Umbilical cord (tissue), 1 donor: ENCODE measurements at regions not wholly inside any gene's neighbourhood (a gene's known extent, or its start where the extent isn't known, plus 50 kb on each side); places are given as distances from the start of the nearest gene placed in this dataset.
"Not testable (repeated sequence)": the region's sequence is repeated elsewhere in the genome, so short reads cannot be mapped to it uniquely, and the experiment has no call there.

Experiments used
- DNase-seq: peaks from one replicate; pipeline ENCODE4 v3.0.0-alpha.2; 2015; ENCODE audit warnings: low spot score

DNA sequence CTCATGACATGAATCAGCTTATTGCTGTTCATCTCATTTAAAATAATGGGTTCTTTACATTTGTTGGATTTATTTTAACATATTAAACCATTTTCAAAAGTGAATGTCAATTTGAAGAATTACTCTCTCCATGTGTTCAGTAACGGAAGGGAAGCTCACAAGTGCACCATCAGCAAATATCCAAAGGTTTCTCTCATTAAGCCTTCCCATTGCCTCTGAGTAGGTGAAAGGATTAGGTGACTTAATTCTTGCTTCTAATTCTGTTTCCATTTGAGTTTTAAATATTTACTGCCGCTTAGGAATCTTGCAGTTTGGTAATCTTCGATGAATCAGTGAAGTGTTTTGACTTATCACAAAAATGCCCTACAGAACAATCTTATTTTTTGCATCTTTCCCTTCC lies 145.1 kb upstream of the NYAP2 start:
- no peak for DNase-seq

DNA sequence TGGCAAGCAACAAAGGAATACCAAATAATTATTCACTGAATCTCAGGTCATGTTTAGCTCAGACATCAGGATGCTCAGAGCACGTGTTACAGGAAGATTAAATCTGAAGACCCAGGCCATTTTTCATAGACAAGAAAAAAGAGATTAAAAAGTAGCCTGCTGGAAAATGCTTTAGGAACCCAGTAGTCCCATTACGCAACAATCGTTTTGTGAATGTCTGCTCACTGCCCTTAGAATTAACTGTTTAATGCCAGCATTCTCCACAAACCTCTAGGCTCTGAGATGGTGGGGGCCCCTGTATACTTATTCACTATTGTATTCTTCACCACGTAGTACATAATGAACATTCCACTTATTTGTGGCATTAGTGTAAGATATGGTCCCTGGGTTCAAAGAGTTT lies 154.6 kb upstream of the NYAP2 start:
- DNase-seq, result no peak

DNA sequence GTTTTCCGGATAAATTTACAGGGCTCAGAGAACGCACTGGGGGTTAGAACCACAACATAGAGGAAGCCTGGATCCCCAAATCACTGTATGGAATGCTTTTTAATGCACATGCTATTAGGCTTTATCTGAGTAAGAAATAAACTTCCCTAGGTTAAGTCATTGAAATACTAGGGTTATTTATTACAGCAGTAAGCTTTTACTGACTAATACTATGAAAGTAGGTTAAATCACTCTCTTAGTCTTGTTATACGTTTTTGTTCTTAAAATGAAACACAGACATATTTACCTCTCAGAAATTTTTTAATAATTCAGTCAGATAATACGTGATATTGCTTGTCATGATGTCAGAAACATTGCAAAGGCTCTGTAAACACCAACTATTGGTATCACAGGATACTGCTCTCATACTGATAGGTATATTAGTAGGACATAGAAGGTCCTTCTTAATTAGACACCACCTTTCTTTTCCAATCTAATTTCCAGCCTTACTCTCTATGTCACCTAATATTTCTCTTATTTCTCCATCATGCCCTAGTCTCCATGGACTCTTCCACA lies 162.7 kb upstream of the NYAP2 start:
- DNase-seq, result no peak

DNA sequence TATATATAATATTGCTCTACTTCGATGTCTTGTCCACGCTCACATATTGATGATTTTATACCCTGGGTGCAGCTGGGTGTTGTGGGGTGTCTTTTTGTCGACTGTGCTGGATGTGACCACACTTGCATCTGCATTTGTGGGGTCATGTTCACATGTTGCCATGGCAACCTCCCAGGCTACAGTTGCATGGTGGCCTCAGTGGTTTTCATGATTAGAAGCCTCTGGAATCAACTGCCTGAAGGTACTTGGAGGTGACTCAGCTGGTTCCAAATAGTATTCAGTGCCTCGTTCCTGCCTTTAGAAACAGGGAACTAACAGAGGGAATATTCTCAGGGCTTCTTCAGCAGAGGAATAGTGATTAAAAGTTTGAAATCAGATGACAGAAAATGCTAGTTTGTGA lies 166.3 kb upstream of the NYAP2 start:
- no peak for DNase-seq

DNA sequence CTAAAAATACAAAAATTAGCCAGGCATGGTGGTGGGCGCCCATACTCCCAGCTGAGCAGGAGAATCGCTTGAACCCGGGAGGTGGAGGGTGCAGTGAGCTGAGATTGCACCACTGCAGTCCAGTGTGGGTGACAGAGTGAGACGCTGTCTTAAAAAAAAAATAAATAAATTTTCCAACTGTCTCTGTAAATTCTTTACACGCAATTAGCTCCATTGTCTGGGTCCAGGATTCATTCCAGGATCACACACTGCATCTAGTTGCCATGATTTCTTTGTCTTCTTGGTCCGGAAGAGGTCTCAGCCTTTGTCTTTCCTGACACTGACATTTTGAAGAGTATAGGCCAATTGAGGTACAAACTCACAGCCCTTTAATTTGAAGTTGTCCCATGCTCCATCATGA lies 167.6 kb upstream of the NYAP2 start:
- no peak for DNase-seq

DNA sequence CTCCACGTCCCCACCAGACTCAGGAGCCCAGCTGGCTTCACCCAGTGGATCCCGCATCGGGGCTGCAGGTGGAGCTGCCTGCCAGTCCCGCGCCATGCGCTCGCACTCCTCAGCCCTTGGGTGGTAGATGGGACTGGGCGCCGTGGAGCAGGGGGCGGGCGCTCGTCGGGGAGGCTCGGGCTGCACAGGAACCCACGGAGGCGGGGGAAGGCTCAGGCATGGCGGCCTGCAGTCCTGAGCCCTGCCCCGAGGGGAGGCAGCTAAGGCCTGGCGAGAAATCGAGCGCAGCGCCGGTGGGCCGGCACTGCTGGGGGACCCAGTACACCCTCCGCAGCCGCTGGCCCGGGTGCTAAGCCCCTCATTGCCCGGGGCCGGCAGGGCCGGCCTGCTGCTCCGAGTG lies 170.2 kb upstream of the NYAP2 start:
- not testable (repeated sequence) for DNase-seq

DNA sequence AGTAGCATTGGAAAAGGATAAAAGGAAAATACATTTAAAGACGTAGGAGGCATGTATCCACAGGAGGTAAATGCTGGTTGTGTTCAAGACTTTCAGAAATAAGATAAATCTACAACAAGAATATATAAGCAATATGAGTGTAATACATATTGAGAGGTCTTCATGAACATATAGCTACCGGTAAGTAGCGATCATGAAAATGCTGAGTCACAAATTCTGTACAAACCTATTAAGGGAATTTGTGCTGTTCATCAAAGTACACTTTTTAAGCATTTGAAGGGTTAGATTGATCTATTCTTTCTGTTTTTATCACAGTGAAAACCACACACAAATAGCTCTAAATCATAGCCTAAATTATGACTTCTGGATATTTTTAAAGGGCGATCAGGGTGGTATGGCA lies 173.1 kb upstream of the NYAP2 start:
- no peak for DNase-seq

DNA sequence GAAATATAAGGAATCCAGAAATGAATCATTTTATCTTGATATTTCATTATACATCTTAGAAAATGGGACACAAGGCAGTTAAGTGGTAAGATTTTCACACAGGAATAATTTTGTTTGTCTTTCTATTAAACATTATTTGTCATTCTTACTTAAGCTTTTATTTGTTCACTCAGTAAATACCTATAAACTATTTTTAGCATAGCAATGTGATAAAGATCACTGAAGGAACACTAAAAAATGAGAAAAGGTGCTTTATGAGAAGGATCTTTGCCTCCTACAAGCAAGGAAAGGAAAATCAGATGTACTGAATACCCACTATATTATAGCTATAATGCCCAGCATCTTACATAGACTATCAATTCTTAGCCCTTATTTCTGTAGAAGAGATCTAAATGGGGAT lies 176.2 kb upstream of the NYAP2 start:
- DNase-seq, result no peak

DNA sequence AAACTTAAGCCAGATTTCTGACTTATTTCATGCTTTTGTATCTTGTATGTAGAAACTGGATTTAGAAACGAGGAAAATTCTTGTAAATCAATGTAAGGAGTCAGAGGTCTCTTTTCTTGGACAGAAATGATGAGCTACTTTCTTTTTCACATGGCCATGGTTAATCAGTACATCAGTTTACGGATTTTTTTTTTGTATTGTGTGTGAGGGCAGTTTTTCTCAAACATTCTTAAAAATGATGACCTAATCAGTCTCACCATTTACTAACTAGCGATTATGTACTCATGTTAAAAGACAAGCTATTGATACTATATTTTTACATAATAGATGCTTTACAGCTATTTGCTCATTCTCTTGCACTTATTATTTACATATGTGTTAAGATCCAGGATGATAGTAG lies 165.2 kb upstream of the DOCK10 start:
- no peak for DNase-seq

DNA sequence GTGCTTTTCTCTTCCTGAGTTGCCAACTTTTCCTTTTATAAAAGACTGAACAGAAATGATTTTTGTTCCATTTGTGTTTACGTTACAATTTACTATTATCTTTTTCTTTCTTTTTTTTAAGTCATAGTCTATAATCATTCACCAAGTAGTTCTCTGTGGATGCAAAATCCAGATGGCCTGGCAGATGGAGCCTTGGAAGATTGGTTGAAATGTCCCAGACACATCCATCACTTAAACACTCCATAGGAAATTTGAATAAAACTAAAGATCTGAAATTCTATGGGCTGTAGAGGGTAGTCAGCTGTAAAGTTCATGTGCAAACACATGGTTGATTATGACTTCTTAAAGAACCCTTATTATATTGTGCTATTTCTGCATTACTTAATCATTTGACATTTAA lies 164.8 kb upstream of the DOCK10 start:
- DNase-seq, result no peak

DNA sequence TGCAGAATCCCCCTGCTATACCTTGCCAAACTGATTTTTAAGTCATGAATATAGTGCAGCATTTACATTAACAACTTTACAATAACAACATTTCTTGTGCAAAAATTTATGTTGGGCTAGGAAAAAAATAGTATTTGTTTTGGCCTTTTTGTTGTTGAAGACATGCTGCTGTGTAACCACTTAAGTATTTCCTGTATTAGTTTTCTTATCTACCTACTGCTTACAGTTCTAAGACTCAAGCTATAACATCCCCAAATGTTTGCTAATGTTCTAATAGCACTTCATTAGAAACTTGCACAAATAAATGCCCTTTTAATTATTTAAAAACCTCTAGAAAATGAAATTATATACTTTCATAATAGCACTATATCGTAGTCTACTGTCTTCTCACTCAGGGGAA lies 154.3 kb upstream of the DOCK10 start:
- DNase-seq, result no peak

DNA sequence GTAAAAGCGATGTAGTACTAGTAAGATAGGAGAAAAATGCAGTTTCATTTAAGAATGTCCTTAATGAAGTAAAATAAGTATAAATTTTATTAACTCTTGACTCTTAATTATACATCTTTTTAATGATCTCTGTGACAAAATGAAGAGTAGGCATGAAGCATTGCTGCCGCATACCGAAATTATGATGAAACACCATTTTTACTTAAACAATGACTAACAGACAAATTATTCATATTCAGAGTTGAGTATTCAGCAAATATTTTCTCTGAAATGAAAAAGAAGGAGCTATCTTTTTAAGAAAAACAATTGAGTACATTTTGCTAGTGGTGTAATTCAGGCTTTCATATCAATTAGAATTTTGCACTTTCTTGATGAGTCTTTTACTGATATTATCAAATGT lies 150.6 kb upstream of the DOCK10 start:
- DNase-seq, result no peak

DNA sequence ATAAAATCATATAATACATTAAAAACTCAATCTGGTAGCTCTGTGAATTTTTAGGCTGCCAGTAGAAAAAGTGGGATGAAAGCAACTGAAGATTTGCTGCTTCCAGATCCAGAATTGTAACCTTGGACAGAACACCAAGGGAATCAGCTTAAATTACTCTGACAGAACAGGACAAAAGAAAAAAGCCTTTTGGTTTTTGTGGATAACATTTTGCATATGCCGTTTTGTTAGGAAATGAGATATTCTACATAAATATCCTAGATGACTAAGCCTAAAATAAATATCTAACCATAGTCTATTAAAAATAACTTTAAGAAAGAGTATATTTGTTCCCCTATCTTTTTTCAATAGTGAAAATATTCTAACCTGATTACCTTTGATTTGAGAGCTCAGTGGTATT lies 148.7 kb upstream of the DOCK10 start:
- no peak for DNase-seq

DNA sequence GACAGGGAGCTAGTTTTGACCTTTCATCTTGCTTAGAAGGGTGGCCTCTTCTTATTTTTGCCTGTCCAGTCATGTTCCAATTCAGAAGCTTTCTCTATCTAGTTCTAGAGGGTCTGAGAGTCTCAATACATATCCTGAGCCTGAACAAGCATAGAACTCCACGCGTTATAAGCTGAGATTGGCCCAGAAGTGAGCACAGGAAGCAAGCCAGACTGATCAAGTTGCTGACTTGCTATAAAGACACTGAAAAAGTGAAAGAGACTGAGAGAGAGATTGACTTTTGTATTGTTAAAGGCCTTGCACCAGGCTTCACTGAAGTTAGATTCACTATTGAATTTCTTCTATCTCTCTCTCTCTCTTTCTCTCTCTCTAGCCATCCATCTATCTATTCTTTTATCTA lies 142.7 kb upstream of the DOCK10 start:
- no peak for DNase-seq

DNA sequence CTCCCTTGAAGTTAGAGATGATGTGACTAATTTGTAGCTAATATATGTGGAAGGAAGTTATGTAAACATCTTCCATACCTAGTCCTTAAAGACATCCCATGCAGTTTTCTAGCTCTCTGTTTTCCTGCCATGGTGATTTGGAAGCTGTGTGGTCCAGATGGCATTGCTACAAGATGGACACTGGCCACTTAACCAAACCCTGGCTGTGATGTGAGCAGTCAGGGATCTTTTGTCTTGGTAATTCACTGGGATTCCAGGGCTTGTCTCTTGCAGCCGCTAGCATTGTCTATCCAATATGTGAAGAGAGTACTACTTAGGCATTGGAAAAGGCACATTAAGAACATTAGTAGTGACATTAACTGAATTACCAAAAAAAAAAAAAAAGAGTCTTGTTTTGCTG lies 139.9 kb upstream of the DOCK10 start:
- DNase-seq, result no peak

DNA sequence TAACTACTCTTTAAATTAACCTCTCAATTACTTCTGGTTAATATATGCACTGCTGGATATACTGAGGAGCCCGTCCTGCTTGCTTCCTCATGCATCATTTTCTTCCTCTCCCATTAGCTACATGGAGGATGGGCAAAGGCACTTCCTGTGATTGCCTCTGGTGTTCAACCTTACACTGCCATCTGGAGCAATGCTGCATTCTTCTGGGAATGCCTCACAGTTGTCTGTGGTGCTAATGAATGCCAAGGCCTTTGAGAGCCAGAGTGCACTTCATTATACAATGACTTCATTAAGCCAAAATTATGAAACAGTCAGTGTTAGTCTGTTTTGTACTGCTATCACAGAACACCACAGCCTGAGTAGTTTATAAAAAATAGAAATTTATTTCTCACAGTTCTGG lies 134.8 kb upstream of the DOCK10 start:
- DNase-seq, result no peak

DNA sequence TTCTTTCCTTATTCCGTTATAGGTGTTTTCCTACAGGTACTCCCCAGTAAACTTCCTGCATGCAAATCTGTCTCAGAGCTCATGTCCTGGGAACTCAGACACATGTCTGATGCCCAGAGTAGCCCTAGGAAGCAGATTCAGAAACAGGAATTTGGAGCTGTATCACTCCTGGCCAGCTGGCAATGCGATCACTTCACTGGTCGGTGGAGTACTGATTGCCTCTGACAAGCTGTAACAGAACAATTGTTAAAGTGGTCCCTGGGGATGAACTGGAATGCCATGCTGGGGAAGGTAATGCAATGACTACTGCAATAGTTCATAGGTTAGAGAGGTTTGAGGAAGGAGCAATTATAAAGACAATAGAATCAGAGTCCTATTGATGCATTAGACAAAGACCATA lies 131.6 kb upstream of the DOCK10 start:
- DNase-seq, result no peak

DNA sequence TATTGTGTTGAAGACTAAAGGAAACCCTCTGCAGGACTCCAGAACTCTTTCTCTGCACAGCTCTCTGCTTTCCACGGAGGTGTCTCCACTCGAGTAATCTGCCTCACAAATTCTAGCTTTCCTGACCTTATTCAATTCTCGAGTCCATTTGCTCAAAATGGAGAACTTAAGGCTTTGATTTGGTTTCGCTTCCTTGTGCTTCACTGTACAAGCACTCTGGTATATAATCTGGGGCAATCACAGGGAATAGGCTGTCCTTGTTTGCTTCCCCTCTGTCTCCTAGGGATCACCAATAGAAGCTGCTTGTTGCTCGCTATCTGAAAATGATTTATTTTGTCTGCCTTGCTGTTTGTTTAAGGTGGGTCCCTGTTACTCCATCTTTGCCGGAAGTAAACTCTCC lies 129.1 kb upstream of the DOCK10 start:
- peak; percentile 1 for DNase-seq

DNA sequence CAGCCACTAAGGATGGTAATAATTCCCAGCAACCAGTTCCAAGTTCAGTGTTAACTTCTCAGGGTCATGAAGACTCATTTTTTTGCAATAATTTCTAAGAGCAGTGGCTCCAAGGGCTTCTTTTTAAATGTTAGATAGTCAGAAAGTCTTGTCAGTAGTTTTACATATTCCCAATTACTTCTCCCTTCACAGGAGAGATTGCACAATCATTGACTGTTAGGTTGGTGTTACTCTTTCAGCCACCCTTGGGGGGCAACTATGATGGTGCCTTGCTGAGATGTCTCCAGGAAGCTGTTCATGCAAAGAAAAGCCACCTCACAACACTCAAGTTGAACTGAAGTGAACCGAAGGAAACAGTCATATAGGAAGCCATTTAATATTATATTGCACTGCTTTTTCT lies 127.9 kb upstream of the DOCK10 start:
- DNase-seq, result no peak

DNA sequence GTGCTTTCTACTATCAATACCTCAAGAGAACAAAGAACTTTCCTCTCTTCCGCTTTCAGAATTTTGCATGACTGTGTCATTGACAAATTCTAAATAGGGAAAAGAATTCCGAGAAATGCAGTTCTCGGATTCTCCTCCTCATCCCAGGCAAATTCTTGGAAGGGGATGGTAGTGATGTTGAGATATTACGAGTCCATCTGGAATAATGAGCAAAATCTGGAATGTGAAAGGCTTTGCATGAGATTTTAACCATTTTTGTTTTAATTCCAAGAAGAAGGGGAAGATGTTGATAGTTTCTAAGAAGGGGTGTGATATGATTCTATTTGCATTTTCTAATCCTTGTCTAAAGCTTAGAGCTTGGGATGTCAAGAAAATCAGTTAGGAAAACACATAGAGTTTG lies 127.1 kb upstream of the DOCK10 start:
- DNase-seq, result no peak

DNA sequence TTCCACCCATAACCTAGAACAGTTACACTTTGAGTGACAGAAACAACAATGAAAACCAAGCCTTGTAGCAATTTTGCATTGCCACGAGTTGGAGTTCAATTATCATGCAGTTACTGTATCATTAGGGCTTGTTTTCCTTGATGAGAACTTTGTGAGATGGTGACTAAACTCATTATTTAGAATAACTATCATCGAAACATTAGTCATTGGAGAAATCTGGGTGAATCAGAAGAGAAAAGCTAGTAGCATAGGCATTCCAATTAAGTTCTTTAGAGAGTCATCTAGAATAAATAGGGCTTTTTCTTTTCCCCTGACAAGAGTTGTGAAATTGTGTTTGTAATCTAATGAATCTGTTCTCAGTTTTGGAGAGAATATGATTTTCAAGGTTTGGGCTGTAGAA lies 122.8 kb upstream of the DOCK10 start:
- DNase-seq, result no peak

DNA sequence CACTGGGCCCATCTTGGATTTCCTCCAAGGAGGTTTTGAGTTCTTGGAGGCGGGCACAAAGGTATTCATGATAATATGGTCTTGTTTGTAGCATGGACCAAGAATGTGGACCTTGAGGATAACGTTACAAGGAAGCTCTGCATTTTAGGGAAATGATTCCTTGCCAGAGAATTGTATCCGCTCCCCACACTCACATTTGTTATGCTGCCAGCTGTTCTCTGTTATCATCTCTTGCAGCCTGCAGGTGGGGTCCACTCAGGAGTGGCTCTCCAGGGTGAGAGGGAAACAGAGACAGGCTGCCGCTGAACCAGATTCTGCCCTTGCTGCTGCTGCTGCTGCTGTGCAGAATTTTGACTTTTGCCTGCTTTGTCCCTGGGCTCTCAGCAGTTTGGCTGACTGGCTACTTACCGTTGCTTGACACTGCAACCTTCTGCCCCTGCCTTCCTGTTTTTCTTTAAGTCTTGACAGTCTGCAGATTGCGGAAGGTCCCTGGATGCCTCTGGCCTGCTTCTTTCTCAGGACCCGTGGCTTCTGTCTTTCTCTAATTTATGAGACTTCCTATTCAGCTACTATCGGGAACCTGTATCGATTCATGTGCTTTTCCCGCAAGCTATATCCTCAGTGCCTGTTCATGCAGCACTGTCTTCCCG lies 122.3 kb upstream of the DOCK10 start:
- no peak for DNase-seq

DNA sequence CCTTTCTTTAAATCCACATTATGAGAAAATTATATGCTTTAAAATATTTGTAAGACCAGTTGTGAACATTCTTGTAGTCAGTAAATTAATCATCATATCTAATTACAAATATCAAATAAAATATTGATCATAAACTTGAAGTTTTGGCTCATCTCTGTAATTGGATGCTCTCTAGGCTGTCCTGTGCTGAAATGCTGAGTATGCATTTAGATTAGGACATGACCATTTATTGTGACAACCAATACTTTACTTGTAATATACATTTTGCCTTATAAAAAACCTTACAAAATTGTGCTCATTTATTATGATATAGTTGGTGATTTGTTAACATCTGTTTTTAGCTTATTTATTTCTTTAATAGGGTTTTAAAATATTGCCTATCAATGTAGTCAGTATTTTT lies 116.1 kb upstream of the DOCK10 start:
- DNase-seq, result no peak

DNA sequence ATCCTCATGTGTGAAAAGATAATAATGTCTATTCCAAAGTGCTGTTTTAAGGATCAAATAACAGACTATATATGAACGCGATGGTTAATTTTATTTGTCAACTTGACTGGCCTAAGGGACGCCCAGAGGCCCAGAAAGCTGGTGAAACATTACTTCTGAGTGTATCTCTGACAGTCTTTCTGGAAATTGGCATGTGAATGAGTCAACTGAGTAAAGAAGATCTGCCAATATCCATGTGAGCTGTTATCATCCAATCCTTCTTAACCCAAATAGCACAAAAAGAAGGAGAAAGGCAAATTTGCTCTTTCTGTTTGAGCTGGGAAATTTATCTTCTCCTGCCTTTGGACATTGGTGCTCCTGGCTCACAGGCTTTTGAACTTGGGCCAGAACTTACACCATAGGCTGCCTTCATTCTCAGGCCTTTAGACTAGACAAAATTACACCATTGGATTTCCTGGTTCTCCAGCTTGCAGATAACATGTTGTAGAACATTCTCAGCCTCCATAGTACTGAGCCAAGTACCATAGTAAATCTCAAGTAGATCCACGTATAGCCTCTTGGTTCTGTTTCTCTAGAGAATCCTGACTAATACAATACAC lies 114.7 kb upstream of the DOCK10 start:
- no peak for DNase-seq
